GM04504 (cell line): ENCODE measurements at regions not wholly inside any gene's neighbourhood (a gene's known extent, or its start where the extent isn't known, plus 50 kb on each side); places are given as distances from the start of the nearest gene placed in this dataset.
"Not testable (repeated sequence)": the region's sequence is repeated elsewhere in the genome, so short reads cannot be mapped to it uniquely, and the experiment has no call there.

Source experiments
- DNase-seq: peaks from one replicate; pipeline ENCODE4 v3.0.0-alpha.2; 2012; ENCODE audit warnings: low read depth

GRCh38 chr16:9647981-9648701 lies 534.1 kb downstream of the GRIN2A start:
- DNase-seq: peak; percentile 3

GRCh38 chr16:9650284-9650683 lies 531.9 kb downstream of the GRIN2A start:
- no peak for DNase-seq

GRCh38 chr16:9655051-9655450 lies 527.2 kb downstream of the GRIN2A start:
- DNase-seq: no peak

- no peak for DNase-seq
Observed at GRCh38 chr16:9657641-9658040, 524.6 kb downstream of the GRIN2A start.

- DNase-seq: no peak
Observed at GRCh38 chr16:9658164-9658563, 524.1 kb downstream of the GRIN2A start.

GRCh38 chr16:9658586-9658985 lies 523.6 kb downstream of the GRIN2A start:
- DNase-seq: no peak

GRCh38 chr16:9660898-9661297 lies 521.3 kb downstream of the GRIN2A start:
- DNase-seq: no peak

- DNase-seq: no peak
Observed at GRCh38 chr16:9661336-9662017, 520.8 kb downstream of the GRIN2A start.

GRCh38 chr16:9663588-9663987 lies 518.6 kb downstream of the GRIN2A start:
- no peak for DNase-seq

GRCh38 chr16:9665851-9666271 lies 516.4 kb downstream of the GRIN2A start:
- DNase-seq: no peak

- DNase-seq: no peak
Observed at GRCh38 chr16:9666834-9667480, 515.3 kb downstream of the GRIN2A start.

- no peak for DNase-seq
Observed at GRCh38 chr16:9670033-9670432, 512.2 kb downstream of the GRIN2A start.

- not testable (repeated sequence) for DNase-seq
Observed at GRCh38 chr16:9670616-9671015, 511.6 kb downstream of the GRIN2A start.

- not testable (repeated sequence) for DNase-seq
Observed at GRCh38 chr16:9676560-9677300, 505.5 kb downstream of the GRIN2A start.

GRCh38 chr16:9677301-9677653 lies 505.0 kb downstream of the GRIN2A start:
- DNase-seq: no peak

- DNase-seq: no peak
Observed at GRCh38 chr16:9679213-9679767, 502.9 kb downstream of the GRIN2A start.

- DNase-seq: no peak
Observed at GRCh38 chr16:9680019-9680655, 502.1 kb downstream of the GRIN2A start.

GRCh38 chr16:9680968-9681367 lies 501.3 kb downstream of the GRIN2A start:
- DNase-seq: no peak

GRCh38 chr16:9681508-9681907 lies 500.7 kb downstream of the GRIN2A start:
- DNase-seq: no peak

GRCh38 chr16:9682320-9682719 lies 499.9 kb downstream of the GRIN2A start:
- no peak for DNase-seq

- DNase-seq: no peak
Observed at GRCh38 chr16:9683677-9684076, 498.6 kb downstream of the GRIN2A start.
